Fibroblast of upper back skin (primary cell): ENCODE measurements at regions not wholly inside any gene's neighbourhood (a gene's known extent, or its start where the extent isn't known, plus 50 kb on each side); places are given as distances from the start of the nearest gene placed in this dataset.

Experiments
- DNase-seq: peaks from one replicate; pipeline ENCODE4 v3.0.0-alpha.2; 2013

DNA sequence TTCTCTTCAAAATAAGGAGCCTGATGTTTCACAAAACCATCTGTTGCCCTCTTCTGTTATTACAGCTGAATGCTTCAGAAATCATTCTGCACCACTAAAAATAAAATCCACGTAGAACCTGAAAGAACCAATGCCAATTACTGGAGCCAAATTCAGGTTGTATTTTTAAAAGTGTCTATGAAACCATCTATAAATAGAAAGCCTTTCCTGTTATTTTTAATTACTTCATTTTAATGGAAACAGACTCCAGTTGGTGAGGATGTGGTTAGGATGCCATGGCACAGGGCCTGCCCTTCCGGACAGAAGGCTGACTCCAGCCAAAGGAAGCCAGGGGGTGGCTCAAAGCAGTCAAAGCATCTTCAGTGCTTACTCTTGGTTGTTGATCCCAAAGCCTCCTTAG lies 119.8 kb downstream of the TENT4A start:
- no peak for DNase-seq

DNA sequence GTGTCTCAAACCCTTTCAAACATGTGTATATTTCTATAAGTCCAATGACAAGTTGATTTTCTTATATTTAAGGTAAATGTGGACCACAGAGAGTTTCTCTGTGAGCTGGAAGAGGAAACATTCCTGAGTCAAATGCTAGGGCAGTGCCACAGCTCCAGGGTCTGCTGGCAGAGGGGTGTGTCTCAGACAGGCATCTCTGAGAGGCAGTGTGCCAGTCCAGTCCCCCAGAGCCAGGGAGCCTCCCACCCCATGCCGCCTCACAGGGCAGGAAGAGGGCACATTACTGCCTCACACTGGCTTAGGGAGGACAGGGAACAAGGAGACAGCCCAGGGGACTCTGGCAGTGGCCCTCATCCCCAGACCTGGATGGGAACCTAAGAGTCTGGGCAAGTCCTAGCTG lies 120.2 kb downstream of the TENT4A start:
- DNase-seq: no peak

DNA sequence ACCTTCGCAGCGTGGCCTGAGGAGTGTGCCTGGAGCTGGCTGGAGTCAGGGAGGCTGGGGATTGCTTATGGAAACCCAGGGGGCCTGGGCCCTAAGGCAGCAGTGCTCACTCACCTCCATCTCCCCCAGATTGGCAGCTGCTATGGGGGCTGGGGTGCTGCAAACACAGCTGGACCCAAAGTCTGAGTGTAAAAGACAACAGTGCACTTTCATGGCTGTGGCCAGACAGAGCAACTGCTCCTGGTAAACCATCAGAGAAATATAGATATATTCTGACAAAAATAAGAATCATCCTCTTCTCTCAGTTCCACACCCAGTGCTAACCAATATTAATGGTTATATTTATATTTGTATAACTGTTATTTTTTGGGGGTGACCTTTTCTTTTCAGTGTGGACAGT lies 123.9 kb downstream of the TENT4A start:
- DNase-seq: no peak

DNA sequence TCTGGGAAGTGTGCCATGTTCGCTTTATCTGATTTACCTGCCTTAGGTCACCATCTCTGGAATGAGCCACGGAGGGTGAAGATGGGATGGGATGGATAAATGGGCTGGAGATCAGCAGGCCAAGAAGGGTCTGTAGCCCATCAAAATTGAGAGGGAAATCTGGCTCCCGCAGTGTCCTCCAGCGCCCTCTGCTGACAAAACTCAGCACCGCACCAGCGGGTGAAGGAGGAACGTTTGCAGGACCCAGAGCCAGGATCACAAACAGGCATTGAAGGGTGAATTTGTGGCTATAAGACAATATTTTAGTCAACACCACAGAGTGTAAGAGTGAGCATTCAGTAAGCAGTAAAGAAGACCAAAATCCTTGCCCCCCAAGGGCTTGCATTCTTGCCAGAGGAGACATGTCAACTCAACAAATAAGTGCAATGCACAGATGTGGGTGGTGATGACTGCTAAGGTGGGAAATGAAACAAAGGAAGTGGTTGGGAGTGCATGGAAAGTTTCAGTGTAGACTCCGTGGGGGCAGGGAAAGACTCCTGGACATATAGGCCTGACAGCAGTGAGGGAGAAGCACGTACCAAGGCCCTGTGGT lies 124.4 kb downstream of the TENT4A start:
- DNase-seq: no peak

DNA sequence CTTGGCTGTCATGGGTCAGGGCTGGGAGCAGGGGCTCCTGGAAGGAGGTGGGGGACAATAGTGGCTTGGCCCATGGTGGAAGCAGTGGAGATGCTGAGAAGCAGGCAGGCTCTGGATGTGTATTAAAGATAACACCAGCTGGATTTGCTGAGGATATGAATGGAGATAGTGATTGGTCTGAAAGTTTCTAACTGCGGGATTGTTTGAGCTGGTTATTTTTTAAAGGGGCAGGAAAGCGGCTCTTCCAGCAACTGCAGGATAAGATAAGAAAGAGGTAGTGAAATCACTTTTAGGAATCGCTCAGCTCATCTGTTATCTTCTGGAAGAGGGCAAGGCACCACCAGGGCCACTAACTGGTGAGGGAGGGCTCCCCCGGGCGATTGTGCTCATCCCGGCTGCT lies 125.5 kb downstream of the TENT4A start:
- no peak for DNase-seq

DNA sequence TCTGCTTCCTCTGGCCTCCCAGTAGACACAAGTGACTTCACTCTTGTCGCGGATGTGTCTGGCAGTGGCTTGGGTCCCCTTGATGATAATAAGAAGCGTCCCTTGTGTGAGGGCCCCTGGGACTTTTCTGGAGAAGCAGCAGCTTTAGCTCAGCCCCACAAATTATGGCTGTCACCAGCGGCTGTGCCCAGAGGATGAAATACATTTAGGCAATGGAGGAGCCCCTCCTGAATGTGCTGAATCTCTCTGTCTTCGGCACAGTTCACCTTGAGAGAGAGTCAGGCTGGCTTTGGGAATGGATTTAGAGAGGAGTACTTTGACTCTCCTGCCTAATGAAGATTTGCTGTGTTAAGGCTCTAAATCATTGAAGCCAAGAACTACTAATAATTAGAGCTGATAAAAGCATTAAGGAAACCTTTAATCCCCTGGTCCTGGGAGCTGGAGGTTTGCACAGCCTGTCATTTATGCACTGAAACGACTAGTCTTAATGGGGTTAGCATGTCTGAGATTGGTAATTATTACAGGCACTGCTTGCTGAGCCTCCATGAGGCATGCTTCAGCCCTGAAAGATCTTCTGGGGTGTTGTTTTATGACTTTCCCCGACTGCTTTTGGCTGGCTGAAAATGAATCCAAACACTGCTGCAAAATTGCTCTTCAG lies 127.0 kb downstream of the TENT4A start:
- no peak for DNase-seq

DNA sequence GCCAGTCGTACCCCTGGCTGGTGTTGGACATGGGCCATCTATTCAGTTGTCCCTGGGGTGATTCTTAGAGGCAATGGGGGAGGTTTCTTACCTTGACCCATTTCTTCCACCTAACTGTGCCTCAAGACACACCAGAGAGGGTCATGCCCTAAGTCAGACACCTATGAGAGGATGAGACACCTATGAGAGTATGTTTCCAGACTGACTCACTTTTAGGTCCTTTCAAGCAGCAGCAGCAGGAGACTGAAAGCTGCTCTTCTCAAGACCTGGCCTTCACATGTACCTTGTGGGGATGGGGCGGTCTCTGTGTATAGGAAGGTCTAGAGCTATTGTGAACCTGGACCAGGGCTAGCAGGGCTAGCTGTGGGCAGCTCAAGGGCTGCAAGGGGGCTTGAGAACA lies 130.1 kb downstream of the TENT4A start:
- no peak for DNase-seq

DNA sequence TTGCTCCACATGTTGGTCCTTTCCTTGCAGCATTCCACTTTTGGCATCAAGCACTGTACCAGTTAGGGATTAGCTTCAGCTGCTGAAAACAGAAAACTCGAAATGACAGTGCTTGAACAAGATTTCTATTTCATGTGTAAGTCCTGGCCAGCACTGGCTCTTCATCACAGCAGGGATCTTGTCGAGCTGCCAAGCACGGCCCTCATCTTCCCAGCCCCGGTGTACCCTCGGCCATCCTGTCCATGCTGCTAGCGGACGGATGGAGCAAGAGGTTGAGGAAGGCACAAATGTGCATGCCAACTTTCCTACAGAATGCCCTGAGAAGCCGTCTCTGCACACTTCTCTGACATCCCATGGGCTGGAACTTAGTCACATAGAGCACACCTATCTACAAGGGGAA lies 130.6 kb downstream of the TENT4A start:
- DNase-seq: no peak

DNA sequence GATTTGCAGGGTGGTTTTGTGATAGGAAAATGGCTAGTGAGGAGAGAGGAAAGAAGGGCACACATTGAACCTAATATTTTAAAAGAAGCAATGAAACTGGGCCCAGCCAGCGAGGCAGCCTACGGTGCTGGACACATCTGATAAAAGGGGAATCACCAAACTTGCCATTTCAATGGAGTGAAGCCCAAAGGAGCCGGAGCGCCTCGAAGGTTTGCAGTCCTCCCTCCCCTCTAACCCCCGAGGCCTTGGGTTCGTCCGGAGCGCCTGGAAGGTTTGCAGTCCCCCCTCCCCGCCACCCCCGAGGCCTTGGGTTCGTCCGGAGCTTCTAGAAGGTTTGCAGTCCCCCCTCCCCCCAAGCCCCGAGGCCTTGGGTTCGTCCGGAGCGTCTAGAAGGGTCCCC lies 132.6 kb downstream of the TENT4A start:
- DNase-seq: no peak

DNA sequence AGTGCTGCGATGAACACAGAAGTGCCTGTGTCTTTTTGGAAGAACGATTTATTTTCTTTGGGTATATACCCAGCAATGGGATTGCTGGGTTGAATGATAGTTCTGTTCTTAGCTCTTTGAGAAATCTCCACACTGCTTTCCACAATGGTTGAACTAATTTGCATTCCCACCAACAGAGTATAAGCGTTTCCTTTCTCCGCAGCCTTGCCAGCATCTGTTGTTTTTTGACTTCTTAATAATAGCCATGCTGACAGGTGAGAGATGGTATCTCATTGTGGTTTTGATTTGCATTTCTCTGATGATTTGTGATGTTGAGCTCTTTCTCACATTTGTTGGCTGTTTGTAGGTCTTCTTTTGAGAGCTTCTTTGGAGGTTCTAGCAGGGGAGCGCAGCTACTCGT lies 134.6 kb downstream of the TENT4A start:
- no peak for DNase-seq

DNA sequence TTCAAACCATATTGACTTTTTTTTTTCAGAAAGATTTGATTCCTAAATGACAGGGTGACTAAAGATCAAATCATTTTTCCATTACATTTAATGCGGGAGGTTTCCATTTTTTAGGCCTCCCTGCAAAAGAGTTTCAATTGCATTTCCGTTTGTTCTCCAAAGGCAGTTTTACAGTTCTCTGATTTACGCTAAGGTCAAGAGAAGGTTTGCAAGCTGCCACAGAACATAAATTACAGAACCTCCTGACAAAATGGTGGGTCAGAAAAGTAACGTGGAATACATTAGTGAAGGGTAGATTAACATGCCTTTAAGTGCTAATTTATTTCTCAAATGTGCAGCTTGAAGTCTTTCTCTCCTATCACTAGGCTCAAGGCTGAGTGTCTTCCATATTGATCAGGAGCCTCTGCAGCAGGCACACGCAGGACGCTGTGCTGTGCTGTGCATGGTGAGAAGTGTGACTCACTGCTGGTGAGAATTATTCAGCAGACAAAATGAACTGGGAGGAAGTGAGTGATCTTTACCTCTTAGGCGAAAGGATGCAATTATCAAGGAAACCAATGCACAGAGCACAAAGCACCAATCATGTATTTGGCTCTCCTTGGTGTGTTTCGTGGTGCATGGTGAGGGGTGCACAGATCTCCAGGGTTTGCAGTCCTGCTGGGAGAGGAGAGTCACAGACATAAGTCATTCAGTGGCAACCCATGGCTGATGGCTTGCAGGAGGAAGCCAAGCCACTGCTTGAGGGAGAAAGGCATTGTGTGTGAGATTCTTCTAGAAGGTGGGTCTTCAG lies 136.3 kb downstream of the TENT4A start:
- DNase-seq: no peak

DNA sequence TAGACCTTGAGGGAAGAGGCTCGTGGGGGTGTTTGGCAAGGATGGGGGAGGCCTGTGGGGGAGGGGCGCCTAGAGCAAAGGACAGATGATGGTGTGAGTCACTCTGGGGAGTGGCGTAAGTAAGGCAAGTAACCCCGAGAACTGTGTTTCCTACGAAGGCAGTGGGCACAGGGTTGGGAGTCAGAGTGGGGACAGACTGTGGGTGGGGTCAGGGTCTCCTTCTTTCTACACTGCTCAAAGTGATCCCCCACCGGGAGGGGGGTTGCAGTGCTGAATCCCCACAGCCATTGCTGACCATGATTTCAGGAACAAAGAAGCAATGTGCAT lies 136.8 kb downstream of the TENT4A start:
- DNase-seq: no peak

DNA sequence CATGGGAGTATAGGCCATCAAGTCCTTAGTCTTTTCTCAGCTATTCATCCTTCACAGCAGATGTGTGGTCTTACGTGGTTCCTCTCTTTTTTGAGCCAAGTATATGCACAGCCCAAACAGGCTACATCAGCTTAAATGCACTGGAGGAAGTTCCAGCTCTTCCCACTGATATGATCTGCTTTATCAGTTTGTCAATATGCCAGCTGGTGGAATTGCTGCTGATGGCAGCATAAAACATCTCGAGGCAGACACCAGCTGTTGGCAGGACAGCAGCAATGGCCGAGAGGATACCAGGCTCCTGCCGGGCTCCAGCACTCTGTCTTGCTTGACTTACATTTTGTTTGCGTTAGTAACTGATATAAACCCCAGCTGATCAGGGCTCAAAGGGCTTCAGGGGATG lies 143.4 kb downstream of the TENT4A start:
- no peak for DNase-seq

DNA sequence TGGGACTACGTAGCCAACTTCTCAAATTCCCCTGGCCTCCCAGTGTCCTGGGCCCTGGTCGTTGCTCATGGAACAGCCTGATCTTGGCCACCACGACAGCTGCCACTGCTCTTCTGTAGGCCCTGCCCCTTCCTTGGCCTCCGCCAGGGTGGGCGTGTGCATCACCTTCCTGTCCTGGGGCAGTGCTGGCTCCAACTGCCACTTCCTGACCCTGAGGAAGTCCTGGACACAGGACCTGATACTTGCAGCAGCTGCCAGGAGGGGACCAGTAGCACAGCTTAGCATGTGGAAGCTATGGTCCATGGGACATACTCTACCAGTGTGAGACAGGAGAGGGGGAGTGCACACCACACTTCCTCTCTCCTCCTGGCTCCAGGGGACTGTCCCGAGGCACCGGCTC lies 145.2 kb downstream of the TENT4A start:
- no peak for DNase-seq

DNA sequence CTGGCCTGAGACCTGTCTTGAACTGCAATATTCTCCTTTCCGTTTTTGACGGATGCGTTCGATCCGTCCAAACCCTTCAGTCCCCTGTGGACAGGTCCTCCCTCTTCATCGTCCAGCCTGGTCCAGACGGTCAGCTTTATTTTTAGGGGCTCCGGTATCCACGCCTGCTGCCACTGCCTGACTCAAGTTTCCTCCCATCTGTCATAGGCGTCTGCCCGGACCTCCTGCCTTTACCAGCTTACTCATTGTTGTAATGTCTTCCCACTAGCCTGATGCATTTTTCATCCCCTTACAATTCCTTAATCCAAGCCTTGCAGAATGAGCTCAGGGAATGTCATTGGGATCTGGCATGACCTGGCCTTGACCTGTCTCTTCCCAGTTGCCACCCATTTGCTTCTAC lies 145.8 kb downstream of the TENT4A start:
- DNase-seq: no peak

DNA sequence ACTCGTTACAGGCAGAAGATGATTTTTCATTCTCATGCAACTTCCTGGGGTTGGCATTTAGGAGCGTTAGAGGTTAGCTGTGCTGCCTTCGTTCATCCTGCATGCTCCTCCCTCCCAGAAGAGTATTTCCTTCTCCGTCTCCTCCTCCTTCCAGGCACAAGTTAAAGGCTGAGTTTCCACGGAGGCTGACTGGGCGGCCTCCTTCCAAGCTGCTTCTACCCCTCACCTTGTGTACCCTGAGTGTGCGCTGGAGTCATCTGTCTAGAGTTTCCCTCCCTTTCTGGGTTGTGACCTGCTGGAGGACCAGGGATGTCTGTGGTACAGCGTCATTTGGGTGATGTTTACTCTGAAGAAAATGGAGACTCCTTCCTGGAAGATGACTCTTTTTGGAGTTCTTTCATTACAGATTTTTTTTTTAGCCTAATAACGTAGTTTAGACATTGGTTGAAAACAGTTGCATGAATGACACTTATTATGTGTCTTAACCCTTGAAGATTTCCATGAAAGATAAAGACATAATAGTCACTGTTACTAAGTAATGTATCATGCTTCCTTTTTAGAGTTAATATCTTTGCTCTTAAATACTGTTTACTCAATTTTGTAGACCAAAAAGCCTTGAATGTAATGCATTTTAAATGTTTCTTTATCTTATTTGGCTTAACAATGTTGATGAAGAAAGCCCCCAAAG lies 146.9 kb downstream of the TENT4A start:
- DNase-seq: no peak

DNA sequence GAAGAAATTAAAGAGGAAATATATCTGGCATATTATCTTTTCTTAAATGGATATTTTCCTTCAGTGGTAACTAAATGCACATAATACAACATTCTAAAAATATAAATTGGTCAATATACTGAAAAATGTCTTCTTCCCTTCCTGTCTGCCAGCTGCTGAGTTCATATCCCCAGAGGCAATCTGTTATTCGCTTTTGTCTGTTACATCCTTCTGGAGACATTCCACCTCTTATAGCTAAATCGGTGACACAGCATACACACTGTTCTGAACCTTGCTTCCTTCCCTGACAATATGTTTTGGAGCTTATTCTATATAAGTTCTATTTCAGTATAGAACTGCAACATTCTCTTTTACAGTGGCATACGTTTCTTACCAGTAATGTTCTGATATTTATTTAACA lies 147.8 kb downstream of the TENT4A start:
- DNase-seq: no peak

DNA sequence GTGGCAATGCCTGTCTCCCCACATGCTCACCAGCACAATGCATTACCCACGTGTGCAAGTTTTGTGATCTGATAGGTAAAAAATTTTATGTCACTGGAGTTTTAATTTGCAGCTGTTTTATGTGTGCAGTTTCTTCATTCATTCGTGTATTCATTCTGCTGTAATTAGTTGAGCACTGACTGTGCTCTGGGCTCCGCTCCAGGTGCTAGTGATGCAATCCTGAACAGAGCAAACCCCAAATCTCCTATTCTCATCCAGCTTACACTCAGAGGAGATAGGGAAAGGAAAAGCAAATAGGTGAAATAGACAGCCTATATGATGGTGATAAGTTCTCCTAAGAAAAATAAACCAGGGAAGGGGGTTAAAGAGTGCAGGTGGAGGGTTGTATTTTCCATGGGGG lies 148.4 kb downstream of the TENT4A start:
- DNase-seq: no peak

DNA sequence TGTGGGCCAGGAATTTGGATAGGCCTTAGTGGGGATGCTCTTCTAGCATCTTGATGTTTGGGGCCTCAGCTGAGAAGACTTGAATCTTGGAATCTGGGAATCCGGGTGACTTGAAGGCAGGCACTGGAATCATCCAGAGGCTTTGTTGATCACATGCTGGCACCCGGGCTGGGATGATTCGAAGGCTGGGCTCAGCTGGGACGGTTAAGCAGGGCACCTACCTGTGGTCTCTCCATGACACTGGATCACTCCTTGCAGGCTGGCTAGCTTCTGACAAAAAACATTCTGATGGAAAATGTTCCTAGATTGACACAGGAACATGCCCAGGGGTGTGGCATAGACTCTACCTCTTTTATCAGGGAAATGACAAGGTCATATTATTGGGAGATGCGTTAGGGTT lies 149.1 kb downstream of the TENT4A start:
- DNase-seq: no peak

DNA sequence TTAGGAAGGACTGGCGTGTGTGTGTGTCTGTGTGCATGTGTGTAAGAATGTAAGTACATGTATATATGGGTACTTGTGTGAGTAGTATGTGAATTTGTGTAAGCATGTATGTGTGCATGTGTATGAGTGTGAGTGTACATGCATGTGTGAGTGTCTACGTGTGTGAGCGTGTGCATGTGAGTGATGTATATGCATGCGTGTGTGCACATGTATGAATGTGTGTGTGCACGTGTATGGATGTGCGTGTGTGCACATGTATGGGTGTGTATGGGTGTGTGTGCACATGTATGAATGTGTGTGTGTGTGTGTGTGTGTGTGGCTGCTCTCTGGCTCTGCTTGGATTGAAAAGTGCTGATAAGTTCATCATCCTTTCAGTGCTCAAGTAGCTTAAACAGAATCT lies 154.5 kb downstream of the TENT4A start:
- DNase-seq: no peak

DNA sequence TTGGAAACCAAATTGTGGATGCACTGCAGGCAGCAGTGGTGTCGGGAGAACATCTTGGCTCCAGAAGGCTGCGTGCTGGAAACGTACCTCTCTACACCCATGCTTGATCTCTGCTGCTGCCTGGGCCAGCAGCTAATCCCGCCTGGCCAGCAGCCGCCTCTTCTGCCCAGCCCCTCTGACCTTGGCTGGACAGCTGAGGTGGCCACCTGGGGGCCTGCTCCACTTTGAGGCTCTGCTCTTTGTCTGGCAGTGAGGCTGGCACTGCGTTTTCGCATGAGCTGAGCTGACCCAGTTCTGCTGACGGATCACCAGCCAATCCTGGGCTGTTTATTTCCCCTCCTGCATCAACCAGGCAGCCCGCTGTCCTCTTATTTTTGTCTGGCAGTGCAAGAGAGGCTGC lies 154.9 kb downstream of the TENT4A start:
- no peak for DNase-seq

DNA sequence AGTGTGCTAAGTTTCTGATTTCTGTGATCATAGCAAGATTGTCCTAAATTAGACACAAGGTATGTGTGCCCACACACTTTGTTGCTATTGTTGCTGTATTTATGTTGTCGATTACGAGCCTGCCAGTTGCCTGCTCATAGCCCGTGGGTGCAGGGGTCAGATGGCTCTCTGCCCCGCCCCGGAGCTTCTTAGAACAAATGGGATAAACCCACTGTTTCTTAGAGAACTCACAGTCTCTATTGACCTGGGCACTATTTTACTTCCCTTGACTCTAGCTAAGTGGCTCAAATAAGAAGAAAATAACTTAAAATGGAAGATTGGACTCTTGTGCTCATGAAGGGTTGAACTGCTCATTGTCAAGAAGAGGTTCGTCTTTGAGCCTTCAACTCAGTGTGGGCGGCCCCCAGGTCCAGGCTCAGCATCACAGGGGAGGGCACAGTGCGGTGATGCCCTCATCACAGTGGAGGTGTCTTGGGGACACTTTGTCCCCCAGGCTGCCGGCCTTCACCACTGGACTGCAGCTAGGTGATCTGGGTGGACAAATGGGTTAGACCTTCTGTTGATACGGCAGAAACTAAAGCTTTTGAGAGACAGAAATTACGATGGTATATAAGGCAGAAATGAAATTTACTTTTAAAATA lies 155.5 kb downstream of the TENT4A start:
- no peak for DNase-seq

DNA sequence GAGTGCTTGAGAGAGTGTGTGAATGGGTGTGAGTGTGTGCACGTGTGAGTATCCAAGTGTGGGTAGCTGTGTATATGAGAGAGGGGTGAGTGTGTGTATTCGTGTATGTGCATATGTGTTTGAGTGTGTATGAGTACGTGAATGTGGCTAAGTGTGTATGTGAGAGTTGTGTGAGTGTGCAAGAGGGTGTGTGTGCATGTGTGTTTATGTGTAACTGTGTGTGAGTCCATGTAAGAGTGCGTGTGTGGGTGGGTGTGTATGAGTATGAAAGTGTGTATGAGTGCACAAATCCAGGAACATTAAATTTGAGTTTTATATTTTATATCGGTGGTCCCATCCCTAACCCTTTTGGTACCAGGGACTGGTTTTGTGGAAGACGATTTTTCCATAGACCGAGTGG lies 156.4 kb downstream of the TENT4A start:
- DNase-seq: no peak
